G401 (cell line): ENCODE measurements at regions not wholly inside any gene's neighbourhood (a gene's known extent, or its start where the extent isn't known, plus 50 kb on each side); places are given as distances from the start of the nearest gene placed in this dataset.

Source experiments
- DNase-seq: peaks from one replicate; pipeline ENCODE4 v3.0.0-alpha.2; 2015; ENCODE audit warnings: low spot score
- in situ Hi-C: cut with HindIII; loops from 2 replicates; pipeline ENCODE4 v1.10.0; 2016; ENCODE audit warnings: low sequenced_read_pairs, mixed read lengths

GRCh38 chrX:10381193-10381592 lies 224.4 kb downstream of the CLCN4 start:
- in situ Hi-C loops, result no loop called here

GRCh38 chrX:10387011-10387410 lies 230.2 kb downstream of the CLCN4 start:
- DNase-seq, result no peak
- in situ Hi-C loops, result no loop called here

More at GRCh38 chrX:10381193-10381592, 224.4 kb downstream of the CLCN4 start:
- DNase-seq, result no peak

GRCh38 chrX:10390187-10390586 lies 230.2 kb downstream of the MID1 start:
- DNase-seq, result no peak
- in situ Hi-C loops, result no loop called here

- in situ Hi-C loops, result no loop called here
- DNase-seq, result no peak
Measured at GRCh38 chrX:10393241-10393640, 227.1 kb downstream of the MID1 start.

- in situ Hi-C loops, result no loop called here
- DNase-seq, result no peak
Measured at GRCh38 chrX:10393899-10394298, 226.5 kb downstream of the MID1 start.

- in situ Hi-C loops, result no loop called here
- DNase-seq, result no peak
Measured at GRCh38 chrX:10395179-10395578, 225.2 kb downstream of the MID1 start.
